Neural cell (in vitro differentiated cells): ENCODE measurements at regions not wholly inside any gene's neighbourhood (a gene's known extent, or its start where the extent isn't known, plus 50 kb on each side); places are given as distances from the start of the nearest gene placed in this dataset.

Source experiments
- H2AFZ ChIP-seq: fragments of 200-600, 300-800 bp; sonication (generic), shearing (Covaris generic); 2 replicates; pipeline ENCODE4 v1.6.0; 2014; ENCODE audit warnings: low read depth, mild to moderate bottlenecking, antibody characterized with exemption, low read length, moderate library complexity
- H3F3A ChIP-seq: fragments of 200-600 bp; shearing (Covaris generic); 2 replicates; pipeline ENCODE4 v1.6.1; 2016; ENCODE audit warnings: mild to moderate bottlenecking, moderate library complexity, mixed read lengths, antibody characterized with exemption, low read length; ENCODE audit not compliant: insufficient read depth, poor library complexity, severe bottlenecking
- H3K27ac ChIP-seq: fragments of 200-600, 300-800 bp; sonication (generic), shearing (Covaris generic); 2 replicates; pipeline ENCODE4 v1.5.1; 2014; ENCODE audit warnings: mild to moderate bottlenecking, low read length, moderate library complexity
- H3K27me3 ChIP-seq: fragments of 300-800, 200-600 bp; sonication (generic), shearing (Covaris generic); 2 replicates; pipeline ENCODE4 v1.6.0; 2014; ENCODE audit warnings: mild to moderate bottlenecking, low read depth, low read length, moderate library complexity; ENCODE audit not compliant: insufficient read depth
- H3K36me3 ChIP-seq: fragments of 300-800, 200-600 bp; sonication (generic), shearing (Covaris generic); 2 replicates; pipeline ENCODE4 v1.5.1; 2014; ENCODE audit warnings: mild to moderate bottlenecking, antibody characterized with exemption, low read length, moderate library complexity; ENCODE audit not compliant: insufficient read depth
- H3K4me2 ChIP-seq: fragments of 300-800, 200-600 bp; sonication (generic), shearing (Covaris generic); 2 replicates; pipeline ENCODE4 v1.6.0; 2014; ENCODE audit warnings: mild to moderate bottlenecking, low read length
- H3K4me3 ChIP-seq: fragments of 300-800, 200-600 bp; sonication (generic), shearing (Covaris generic); 2 replicates; pipeline ENCODE4 v1.5.1; 2014; ENCODE audit warnings: mild to moderate bottlenecking, low read length, moderate library complexity
- H3K79me2 ChIP-seq: fragments of 200-600 bp; shearing (Covaris generic); replicated peaks from 2 replicates; pipeline ENCODE4 v1.6.0; 2014; ENCODE audit warnings: mild to moderate bottlenecking, low read length, moderate library complexity; ENCODE audit not compliant: insufficient read depth
- H3K9ac ChIP-seq: fragments of 300-800, 200-600 bp; sonication (generic), shearing (Covaris generic); 2 replicates; pipeline ENCODE4 v1.6.1; 2016; ENCODE audit warnings: mild to moderate bottlenecking, low read length, mixed read lengths
- H3K9me2 ChIP-seq: fragments of 200-600 bp; shearing (Covaris generic); 2 replicates; pipeline ENCODE4 v1.6.1; 2016; ENCODE audit warnings: mild to moderate bottlenecking, low read length, mixed read lengths; ENCODE audit not compliant: insufficient read depth
- H3K9me3 ChIP-seq: fragments of 200-600, 300-800 bp; sonication (generic), shearing (Covaris generic); 2 replicates; pipeline ENCODE4 v1.6.1; 2016; ENCODE audit warnings: mild to moderate bottlenecking, mixed run types, low read length, moderate library complexity, mixed read lengths
- H4K20me1 ChIP-seq: fragments of 200-600 bp; shearing (Covaris generic); 2 replicates; pipeline ENCODE4 v1.6.1; 2016; ENCODE audit warnings: mild to moderate bottlenecking, mixed run types; ENCODE audit not compliant: insufficient read depth
- EP300 ChIP-seq: fragments of 450-650 bp; conservative IDR thresholded peaks from 2 replicates; pipeline ENCODE4 v1.6.1; 2014; ENCODE audit warnings: antibody characterized with exemption, mild to moderate bottlenecking, moderate library complexity; ENCODE audit not compliant: poor library complexity, severe bottlenecking
- EZH2 ChIP-seq: fragments of 200-600, 300-800 bp; shearing (Covaris generic), sonication (generic); IDR thresholded peaks from 2 replicates; pipeline ENCODE4 v1.6.1; 2014; ENCODE audit warnings: antibody characterized with exemption, low read length, borderline replicate concordance, mild to moderate bottlenecking; ENCODE audit not compliant: insufficient read depth, poor library complexity, severe bottlenecking
- MXI1 ChIP-seq: fragments of 450-650 bp; conservative IDR thresholded peaks from 2 replicates; pipeline ENCODE4 v1.6.1; 2014; ENCODE audit warnings: antibody characterized with exemption, mild to moderate bottlenecking; ENCODE audit not compliant: poor library complexity, severe bottlenecking
- POLR2AphosphoS5 ChIP-seq: IDR thresholded peaks from 2 replicates; pipeline ENCODE4 v1.6.1; 2012
- RAD21 ChIP-seq: fragments of 450-650 bp; conservative IDR thresholded peaks from 2 replicates; pipeline ENCODE4 v1.6.1; 2014; ENCODE audit warnings: antibody characterized with exemption, mild to moderate bottlenecking, moderate library complexity
- SMC3 ChIP-seq: fragments of 450-650 bp; conservative IDR thresholded peaks from 2 replicates; pipeline ENCODE4 v1.6.1; 2014; ENCODE audit warnings: antibody characterized with exemption, mild to moderate bottlenecking, moderate library complexity; ENCODE audit not compliant: poor library complexity
- TAF1 ChIP-seq: IDR thresholded peaks from 2 replicates; pipeline ENCODE4 v1.6.1; 2012; ENCODE audit warnings: low read depth
- TF ChIP-seq, protein P1 (sequence below): IDR thresholded peaks from 2 replicates; pipeline ENCODE4 v1.6.1; 2012; ENCODE audit warnings: borderline replicate concordance
- TF ChIP-seq, protein P2 (sequence below): fragments of 450-650 bp; IDR thresholded peaks from 2 replicates; pipeline ENCODE4 v1.5.1; 2014; ENCODE audit warnings: antibody characterized with exemption, mild to moderate bottlenecking, moderate library complexity; ENCODE audit not compliant: poor library complexity, severe bottlenecking

DNA sequence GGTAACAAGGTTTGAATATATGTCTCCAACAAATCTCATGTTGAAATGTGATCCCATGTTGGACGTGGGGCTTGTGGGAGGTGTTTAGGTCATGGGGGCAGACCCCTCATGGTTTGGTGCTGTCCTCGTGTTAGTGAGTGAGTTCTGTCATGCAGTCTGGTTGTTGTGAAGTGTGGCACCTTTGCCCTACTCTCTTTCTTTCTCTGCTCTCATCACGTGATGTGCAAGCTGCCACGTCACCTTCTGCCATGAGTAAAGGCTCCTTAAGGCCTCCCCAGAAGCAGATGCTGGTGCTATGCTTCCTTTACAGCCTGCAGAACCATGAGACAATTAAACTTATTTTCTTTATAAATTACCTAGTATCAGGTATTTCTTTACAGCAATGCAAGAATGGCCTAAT lies 218.3 kb downstream of the NXPE2 start:
- Histone ChIP-seq H3K36me3 (no peaks in the 10 kb centered on the region), H3K79me2 (no peaks in the 10 kb centered on the region), H4K20me1 (no peaks in the 10 kb centered on the region), H3K4me3 (no peak overlapping the region), H3K9ac (no peak overlapping the region), H3F3A (no peaks in the 10 kb centered on the region), H3K9me2 (no peaks in the 10 kb centered on the region), H2AFZ (no peak overlapping the region), H3K4me2 (no peak overlapping the region), H3K27ac (no peak overlapping the region), H3K27me3 (peaks cover 52% of the 10 kb centered on the region), H3K9me3 (no peaks in the 10 kb centered on the region)
- TF ChIP-seq TAF1, result no peak
- TF ChIP-seq RAD21, result no peak
- TF ChIP-seq POLR2AphosphoS5, result no peak

DNA sequence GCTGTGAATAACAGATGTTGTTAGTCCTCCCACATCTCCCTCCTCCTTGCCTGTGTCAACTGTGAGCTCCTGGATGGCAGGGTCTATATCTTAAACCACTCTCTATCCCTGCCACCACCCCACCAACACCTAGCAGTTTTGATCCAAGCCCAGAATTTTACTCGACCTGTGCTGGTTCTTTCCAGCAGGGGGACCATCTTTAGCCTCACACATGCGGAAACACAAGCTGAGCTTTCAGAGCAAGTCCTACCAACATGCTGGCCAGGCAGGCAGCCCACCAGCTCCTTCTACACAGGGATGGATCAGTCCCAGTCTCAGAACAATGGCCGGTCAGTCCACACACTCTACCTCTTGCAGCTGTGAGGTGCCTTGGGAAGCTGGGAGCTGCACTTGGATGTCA lies 231.5 kb downstream of the NXPE2 start:
- no peaks in the 10 kb centered on the region for H3F3A ChIP-seq
- no peaks in the 10 kb centered on the region for H3K9me2 ChIP-seq
- H3K9me3 ChIP-seq, result no peaks in the 10 kb centered on the region
- no peak for TF ChIP-seq POLR2AphosphoS5
- TF ChIP-seq MXI1, result no peak
- TF ChIP-seq EZH2, result no peak
- no peak for TF ChIP-seq RAD21
- no peak for TF ChIP-seq SMC3
- H3K4me3 ChIP-seq, result no peak overlapping the region
- H3K79me2 ChIP-seq, result no peaks in the 10 kb centered on the region
- H2AFZ ChIP-seq, result no peak overlapping the region
- no peak overlapping the region for H3K9ac ChIP-seq
- no peaks in the 10 kb centered on the region for H4K20me1 ChIP-seq
- no peak overlapping the region for H3K27ac ChIP-seq
- H3K36me3 ChIP-seq, result no peaks in the 10 kb centered on the region
- no peaks in the 10 kb centered on the region for H3K27me3 ChIP-seq
- H3K4me2 ChIP-seq, result no peak overlapping the region

DNA sequence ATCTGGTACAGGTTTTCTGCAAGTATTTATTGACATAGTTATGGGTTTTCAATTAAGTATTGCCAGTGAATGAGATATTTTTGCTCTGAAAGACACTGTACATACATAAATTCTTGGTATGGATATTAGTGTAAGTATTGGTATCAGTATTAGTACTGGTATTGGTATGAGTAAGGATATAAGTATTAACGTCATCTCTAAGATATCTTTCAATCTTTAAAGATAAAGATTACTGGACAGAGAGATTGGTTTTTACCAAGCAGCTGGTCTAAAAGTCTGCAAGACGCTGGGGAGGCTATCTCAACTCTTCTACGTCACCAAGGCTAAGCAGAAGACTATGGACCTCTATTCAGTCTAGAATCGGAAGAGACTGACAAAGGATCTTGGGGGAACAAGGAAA lies 234.5 kb downstream of the NXPE2 start:
- TF ChIP-seq EP300, result no peak
- no peak for TF ChIP-seq RAD21
- TF ChIP-seq POLR2AphosphoS5, result no peak
- no peak for TF ChIP-seq TAF1
- TF ChIP-seq EZH2, result no peak
- TF ChIP-seq, protein P1, sequence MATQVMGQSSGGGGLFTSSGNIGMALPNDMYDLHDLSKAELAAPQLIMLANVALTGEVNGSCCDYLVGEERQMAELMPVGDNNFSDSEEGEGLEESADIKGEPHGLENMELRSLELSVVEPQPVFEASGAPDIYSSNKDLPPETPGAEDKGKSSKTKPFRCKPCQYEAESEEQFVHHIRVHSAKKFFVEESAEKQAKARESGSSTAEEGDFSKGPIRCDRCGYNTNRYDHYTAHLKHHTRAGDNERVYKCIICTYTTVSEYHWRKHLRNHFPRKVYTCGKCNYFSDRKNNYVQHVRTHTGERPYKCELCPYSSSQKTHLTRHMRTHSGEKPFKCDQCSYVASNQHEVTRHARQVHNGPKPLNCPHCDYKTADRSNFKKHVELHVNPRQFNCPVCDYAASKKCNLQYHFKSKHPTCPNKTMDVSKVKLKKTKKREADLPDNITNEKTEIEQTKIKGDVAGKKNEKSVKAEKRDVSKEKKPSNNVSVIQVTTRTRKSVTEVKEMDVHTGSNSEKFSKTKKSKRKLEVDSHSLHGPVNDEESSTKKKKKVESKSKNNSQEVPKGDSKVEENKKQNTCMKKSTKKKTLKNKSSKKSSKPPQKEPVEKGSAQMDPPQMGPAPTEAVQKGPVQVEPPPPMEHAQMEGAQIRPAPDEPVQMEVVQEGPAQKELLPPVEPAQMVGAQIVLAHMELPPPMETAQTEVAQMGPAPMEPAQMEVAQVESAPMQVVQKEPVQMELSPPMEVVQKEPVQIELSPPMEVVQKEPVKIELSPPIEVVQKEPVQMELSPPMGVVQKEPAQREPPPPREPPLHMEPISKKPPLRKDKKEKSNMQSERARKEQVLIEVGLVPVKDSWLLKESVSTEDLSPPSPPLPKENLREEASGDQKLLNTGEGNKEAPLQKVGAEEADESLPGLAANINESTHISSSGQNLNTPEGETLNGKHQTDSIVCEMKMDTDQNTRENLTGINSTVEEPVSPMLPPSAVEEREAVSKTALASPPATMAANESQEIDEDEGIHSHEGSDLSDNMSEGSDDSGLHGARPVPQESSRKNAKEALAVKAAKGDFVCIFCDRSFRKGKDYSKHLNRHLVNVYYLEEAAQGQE, result no peak
- no peak for TF ChIP-seq SMC3
- no peak for TF ChIP-seq MXI1
- TF ChIP-seq, protein P2, sequence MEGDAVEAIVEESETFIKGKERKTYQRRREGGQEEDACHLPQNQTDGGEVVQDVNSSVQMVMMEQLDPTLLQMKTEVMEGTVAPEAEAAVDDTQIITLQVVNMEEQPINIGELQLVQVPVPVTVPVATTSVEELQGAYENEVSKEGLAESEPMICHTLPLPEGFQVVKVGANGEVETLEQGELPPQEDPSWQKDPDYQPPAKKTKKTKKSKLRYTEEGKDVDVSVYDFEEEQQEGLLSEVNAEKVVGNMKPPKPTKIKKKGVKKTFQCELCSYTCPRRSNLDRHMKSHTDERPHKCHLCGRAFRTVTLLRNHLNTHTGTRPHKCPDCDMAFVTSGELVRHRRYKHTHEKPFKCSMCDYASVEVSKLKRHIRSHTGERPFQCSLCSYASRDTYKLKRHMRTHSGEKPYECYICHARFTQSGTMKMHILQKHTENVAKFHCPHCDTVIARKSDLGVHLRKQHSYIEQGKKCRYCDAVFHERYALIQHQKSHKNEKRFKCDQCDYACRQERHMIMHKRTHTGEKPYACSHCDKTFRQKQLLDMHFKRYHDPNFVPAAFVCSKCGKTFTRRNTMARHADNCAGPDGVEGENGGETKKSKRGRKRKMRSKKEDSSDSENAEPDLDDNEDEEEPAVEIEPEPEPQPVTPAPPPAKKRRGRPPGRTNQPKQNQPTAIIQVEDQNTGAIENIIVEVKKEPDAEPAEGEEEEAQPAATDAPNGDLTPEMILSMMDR, result no peak
- H3K9me2 ChIP-seq, result no peaks in the 10 kb centered on the region

More for the DNA sequence above, 234.5 kb downstream of the NXPE2 start:
- Histone ChIP-seq H3F3A (no peaks in the 10 kb centered on the region), H3K9me3 (no peaks in the 10 kb centered on the region), H3K27me3 (no peaks in the 10 kb centered on the region), H3K36me3 (no peaks in the 10 kb centered on the region), H3K79me2 (no peaks in the 10 kb centered on the region), H3K9ac (no peak overlapping the region), H4K20me1 (no peaks in the 10 kb centered on the region), H2AFZ (no peak overlapping the region), H3K4me3 (no peak overlapping the region), H3K27ac (no peak overlapping the region), H3K4me2 (no peak overlapping the region)
